ENCODE measurements at regions not wholly inside any gene's neighbourhood (a gene's known extent, or its start where the extent isn't known, plus 50 kb on each side); places are given as distances from the start of the nearest gene placed in this dataset.
A peak's percentile ranks its signal among the peaks of the same experiment; 100 is the strongest.
"Not testable (repeated sequence)": the region's sequence is repeated elsewhere in the genome, so short reads cannot be mapped to it uniquely, and the experiment has no call there.

- no peaks in the 10 kb centered on the region for H3K36me3 ChIP-seq
- no peak overlapping the region for H3K27ac ChIP-seq
- TF ChIP-seq, protein P1, sequence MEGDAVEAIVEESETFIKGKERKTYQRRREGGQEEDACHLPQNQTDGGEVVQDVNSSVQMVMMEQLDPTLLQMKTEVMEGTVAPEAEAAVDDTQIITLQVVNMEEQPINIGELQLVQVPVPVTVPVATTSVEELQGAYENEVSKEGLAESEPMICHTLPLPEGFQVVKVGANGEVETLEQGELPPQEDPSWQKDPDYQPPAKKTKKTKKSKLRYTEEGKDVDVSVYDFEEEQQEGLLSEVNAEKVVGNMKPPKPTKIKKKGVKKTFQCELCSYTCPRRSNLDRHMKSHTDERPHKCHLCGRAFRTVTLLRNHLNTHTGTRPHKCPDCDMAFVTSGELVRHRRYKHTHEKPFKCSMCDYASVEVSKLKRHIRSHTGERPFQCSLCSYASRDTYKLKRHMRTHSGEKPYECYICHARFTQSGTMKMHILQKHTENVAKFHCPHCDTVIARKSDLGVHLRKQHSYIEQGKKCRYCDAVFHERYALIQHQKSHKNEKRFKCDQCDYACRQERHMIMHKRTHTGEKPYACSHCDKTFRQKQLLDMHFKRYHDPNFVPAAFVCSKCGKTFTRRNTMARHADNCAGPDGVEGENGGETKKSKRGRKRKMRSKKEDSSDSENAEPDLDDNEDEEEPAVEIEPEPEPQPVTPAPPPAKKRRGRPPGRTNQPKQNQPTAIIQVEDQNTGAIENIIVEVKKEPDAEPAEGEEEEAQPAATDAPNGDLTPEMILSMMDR (IDR thresholded peaks at IDR 0.05), result no peak
- no peak overlapping the region for H3K4me3 ChIP-seq
- no peaks in the 10 kb centered on the region for H3K9me3 ChIP-seq
- ATAC-seq (no peak), DNase-seq (no peak)
- intact Hi-C loops (cut with DNase I), result no loop called here
- no peaks in the 10 kb centered on the region for H3K4me1 ChIP-seq
- peaks cover 3% of the 10 kb centered on the region for H3K27me3 ChIP-seq
These were observed 110.3 kb upstream of the TMEM45B start for GRCh38 chr11:129705341-129705740.

DNA sequence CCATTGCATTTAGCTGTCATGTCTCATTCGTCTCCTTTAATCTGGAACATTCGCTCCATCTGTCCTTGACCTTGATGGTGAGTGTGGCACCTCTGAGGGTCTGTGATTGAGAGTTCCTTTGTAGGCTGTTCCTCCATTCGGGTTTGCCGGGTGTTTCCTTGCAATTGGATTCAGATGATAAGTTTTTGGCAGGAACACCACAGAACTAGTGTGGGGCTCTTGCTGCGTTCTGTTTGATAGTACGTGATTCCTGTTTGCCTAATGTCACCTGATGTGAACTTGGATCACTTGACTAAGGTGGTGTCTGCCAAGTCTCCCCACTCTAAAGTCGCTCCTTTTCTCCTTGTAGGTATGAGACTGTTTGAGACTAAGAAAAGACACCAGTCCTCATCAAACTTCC lies 109.7 kb upstream of the TMEM45B start:
- ATAC-seq (peak; percentile 57), DNase-seq (no peak)
- Histone ChIP-seq H3K27me3 (peaks cover 7% of the 10 kb centered on the region), H3K4me3 (no peak overlapping the region), H3K9me3 (no peaks in the 10 kb centered on the region), H3K27ac (no peak overlapping the region), H3K4me1 (no peaks in the 10 kb centered on the region), H3K36me3 (no peaks in the 10 kb centered on the region)
- intact Hi-C loops (cut with DNase I), result no loop called here
- TF ChIP-seq, protein P1 (IDR thresholded peaks at IDR 0.05), result no peak

DNA sequence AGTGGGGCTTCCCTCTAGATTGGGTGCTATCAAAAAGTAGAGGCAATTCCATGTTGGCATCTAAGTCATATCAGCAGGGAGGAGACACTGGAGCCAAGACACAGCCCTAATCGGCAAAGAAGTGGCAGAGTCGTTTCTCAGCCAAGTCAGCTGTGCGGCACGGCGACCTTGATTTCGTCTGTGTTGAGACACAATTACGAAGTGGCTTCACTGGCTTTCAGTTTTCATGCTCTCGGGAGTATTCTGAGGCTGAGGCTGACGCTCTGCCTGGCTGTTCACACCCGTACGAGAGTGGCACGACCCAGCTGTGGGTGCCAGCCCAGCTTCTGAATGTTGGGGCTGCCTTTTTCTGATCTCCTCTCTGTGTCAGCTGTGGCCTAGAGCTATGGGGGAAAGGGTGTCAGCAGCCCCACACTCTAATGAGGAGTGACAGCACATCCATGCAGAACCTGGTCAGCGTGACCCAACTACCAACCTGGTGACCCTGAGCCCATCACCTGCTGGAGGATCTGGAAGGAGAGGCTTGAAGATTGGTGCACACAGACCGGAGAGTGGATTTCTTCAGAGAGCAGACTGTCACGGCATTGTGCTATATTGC lies 105.7 kb upstream of the TMEM45B start:
- Histone ChIP-seq H3K9me3 (no peaks in the 10 kb centered on the region), H3K27ac (no peak overlapping the region), H3K36me3 (no peaks in the 10 kb centered on the region), H3K27me3 (peaks cover 7% of the 10 kb centered on the region), H3K4me1 (no peaks in the 10 kb centered on the region), H3K4me3 (no peak overlapping the region)
- intact Hi-C loops (cut with DNase I), result no loop called here
- TF ChIP-seq, protein P1 (IDR thresholded peaks at IDR 0.05), result no peak
- DNase-seq (no peak), ATAC-seq (no peak)

- H3K36me3 ChIP-seq, result no peaks in the 10 kb centered on the region
- DNase-seq, result no peak
These were observed 105.2 kb upstream of the TMEM45B start for GRCh38 chr11:129710423-129710822.

DNA sequence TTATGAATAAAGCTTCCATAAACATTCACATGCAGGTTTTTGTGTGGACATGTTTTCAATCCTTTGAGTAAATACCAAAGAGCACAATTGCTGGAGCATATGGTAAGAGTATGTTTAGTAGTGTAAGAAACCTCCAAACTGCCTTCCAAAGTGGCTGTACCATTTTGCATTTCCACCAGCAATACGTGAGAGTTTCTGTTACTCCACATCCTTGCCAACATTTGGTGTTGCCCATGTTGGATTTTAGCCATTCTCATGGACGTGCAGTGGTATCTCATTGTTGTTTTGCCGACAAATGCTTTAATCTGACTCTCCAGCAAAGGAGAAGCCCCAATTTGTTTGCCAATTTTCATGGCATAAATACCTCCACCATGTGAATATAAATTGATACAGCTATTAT lies 103.9 kb upstream of the TMEM45B start:
- no peaks in the 10 kb centered on the region for H3K4me1 ChIP-seq

More at GRCh38 chr11:129710423-129710822, 105.2 kb upstream of the TMEM45B start:
- no peak overlapping the region for H3K27ac ChIP-seq
- peaks cover 7% of the 10 kb centered on the region for H3K27me3 ChIP-seq
- H3K4me1 ChIP-seq, result no peaks in the 10 kb centered on the region
- no peaks in the 10 kb centered on the region for H3K9me3 ChIP-seq
- ATAC-seq, result no peak
- no peak overlapping the region for H3K4me3 ChIP-seq
- intact Hi-C loops (cut with DNase I), result no loop called here
- TF ChIP-seq, protein P1 (IDR thresholded peaks at IDR 0.05), result no peak

DNA sequence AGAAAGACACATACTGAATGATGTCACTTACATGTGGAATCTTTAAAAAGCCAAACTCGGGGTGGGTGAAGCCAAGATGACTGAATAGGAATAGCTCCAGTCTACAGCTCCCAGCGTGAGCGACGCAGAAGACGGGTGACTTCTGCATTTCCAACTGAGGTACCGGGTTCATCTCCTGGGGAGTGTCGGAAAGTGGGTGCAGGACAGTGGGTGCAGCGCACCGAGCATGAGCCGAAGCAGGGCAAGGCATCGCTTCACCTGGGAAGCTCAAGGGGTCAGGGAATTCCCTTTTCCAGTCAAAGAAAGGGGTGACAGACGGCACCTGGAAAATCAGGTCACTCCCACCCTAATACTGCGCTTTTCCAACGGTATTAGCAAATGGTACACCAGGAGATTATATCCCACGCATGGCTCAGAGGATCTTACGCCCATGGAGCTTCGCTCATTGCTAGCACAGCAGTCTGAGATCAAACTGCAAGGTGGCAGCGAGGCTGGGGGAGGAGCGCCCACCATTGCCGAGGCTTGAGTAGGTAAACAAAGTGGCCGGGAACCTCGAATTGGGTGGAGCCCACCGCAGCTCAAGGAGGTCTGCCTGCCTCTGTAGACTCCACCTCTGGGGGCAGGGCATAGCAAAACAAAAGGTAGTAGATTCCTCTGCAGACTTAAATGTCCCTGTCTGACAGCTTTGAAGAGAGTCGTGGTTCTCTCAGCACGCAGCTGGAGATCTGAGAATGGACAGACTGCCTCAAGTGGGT lies 103.0 kb upstream of the TMEM45B start:
- H3K9me3 ChIP-seq; H3K4me3 ChIP-seq; H3K4me1 ChIP-seq; DNase-seq; H3K27me3 ChIP-seq; intact Hi-C loops (cut with DNase I); H3K27ac ChIP-seq; H3K36me3 ChIP-seq; ATAC-seq: not testable (repeated sequence)

More for the DNA sequence above, 103.9 kb upstream of the TMEM45B start:
- Histone ChIP-seq H3K27me3 (peaks cover 7% of the 10 kb centered on the region), H3K4me3 (no peak overlapping the region), H3K36me3 (no peaks in the 10 kb centered on the region), H3K27ac (no peak overlapping the region), H3K9me3 (no peaks in the 10 kb centered on the region)
- DNase-seq (no peak), ATAC-seq (no peak)
- intact Hi-C loops (cut with DNase I), result no loop called here
- TF ChIP-seq, protein P1 (IDR thresholded peaks at IDR 0.05), result no peak

All from upper lobe of right lung (tissue), 1 donor.